ENCODE measurements at regions not wholly inside any gene's neighbourhood (a gene's known extent, or its start where the extent isn't known, plus 50 kb on each side); places are given as distances from the start of the nearest gene placed in this dataset.

- DNase-seq (ENCODE audit: low read depth in 2 of 2): no peak
Measured at GRCh38 chr12:74816398-74817175, 279.0 kb downstream of the ATXN7L3B start.

- no peak for DNase-seq (ENCODE audit: low read depth in 2 of 2)
Measured at GRCh38 chr12:74817499-74817898, 279.9 kb downstream of the ATXN7L3B start.

- no peak for DNase-seq (ENCODE audit: low read depth in 2 of 2)
Measured at GRCh38 chr12:74818412-74818811, 280.8 kb downstream of the ATXN7L3B start.

- no peak for DNase-seq (ENCODE audit: low read depth in 2 of 2)
Measured at GRCh38 chr12:74820324-74820723, 282.7 kb downstream of the ATXN7L3B start.

- no peak for DNase-seq (ENCODE audit: low read depth in 2 of 2)
Measured at GRCh38 chr12:74836567-74836966, 298.9 kb downstream of the ATXN7L3B start.

GRCh38 chr12:74846116-74846515, 308.5 kb downstream of the ATXN7L3B start:
- no peak for DNase-seq (ENCODE audit: low read depth in 2 of 2)

GRCh38 chr12:74847169-74847568, 309.5 kb downstream of the ATXN7L3B start:
- no peak for DNase-seq (ENCODE audit: low read depth in 2 of 2)

GRCh38 chr12:74848006-74848405, 310.4 kb downstream of the ATXN7L3B start:
- DNase-seq (ENCODE audit: low read depth in 2 of 2): no peak

- no peak for DNase-seq (ENCODE audit: low read depth in 2 of 2)
Measured at GRCh38 chr12:74849801-74850200, 312.2 kb downstream of the ATXN7L3B start.

- no peak for DNase-seq (ENCODE audit: low read depth in 2 of 2)
Measured at GRCh38 chr12:74871817-74872216, 334.2 kb downstream of the ATXN7L3B start.

GRCh38 chr12:74885775-74886174, 323.9 kb downstream of the KCNC2 start:
- DNase-seq (ENCODE audit: low read depth in 2 of 2): no peak

GRCh38 chr12:74889073-74889472, 320.6 kb downstream of the KCNC2 start:
- DNase-seq (ENCODE audit: low read depth in 2 of 2): no peak

- peak; percentile 22 to 26 for DNase-seq (ENCODE audit: low read depth in 2 of 2)
Measured at GRCh38 chr12:74889563-74890236, 319.9 kb downstream of the KCNC2 start.

- DNase-seq (ENCODE audit: low read depth in 2 of 2): peak; percentile 78 to 80
Measured at GRCh38 chr12:74890237-74890599, 319.4 kb downstream of the KCNC2 start.

GRCh38 chr12:74891083-74891668, 318.5 kb downstream of the KCNC2 start:
- DNase-seq (ENCODE audit: low read depth in 2 of 2): no peak

GRCh38 chr12:74892057-74892633, 317.5 kb downstream of the KCNC2 start:
- DNase-seq (ENCODE audit: low read depth in 2 of 2): no peak

GRCh38 chr12:74896186-74896585, 313.5 kb downstream of the KCNC2 start:
- DNase-seq (ENCODE audit: low read depth in 2 of 2): no peak

GRCh38 chr12:74897425-74898211, 312.0 kb downstream of the KCNC2 start:
- no peak for DNase-seq (ENCODE audit: low read depth in 2 of 2)

GRCh38 chr12:74899031-74899829, 310.4 kb downstream of the KCNC2 start:
- peak; percentile 14 to 24 for DNase-seq (ENCODE audit: low read depth in 2 of 2)

GRCh38 chr12:74900232-74900631, 309.4 kb downstream of the KCNC2 start:
- no peak for DNase-seq (ENCODE audit: low read depth in 2 of 2)

- DNase-seq (ENCODE audit: low read depth in 2 of 2): no peak
Measured at GRCh38 chr12:74903522-74903921, 306.1 kb downstream of the KCNC2 start.
